Left lung (tissue), 4 donors: ENCODE measurements at regions not wholly inside any gene's neighbourhood (a gene's known extent, or its start where the extent isn't known, plus 50 kb on each side); places are given as distances from the start of the nearest gene placed in this dataset.

Source experiments
- ATAC-seq: fragments of 200-7000 bp; cut with Tn5 transposase; one replicate; pipeline ENCODE4 v1.9.1; 2020; ENCODE audit warnings: moderate library complexity
- DNase-seq, 4 donors: peaks; one replicate each; pipeline ENCODE4 v3.0.0-alpha.2; 2013 to 2020
- H3K27ac ChIP-seq, 2 donors: fragments of 200-600 bp; sonication (generic) in 1 of 2; one replicate each; pipeline versions ENCODE4 v1.5.0 to v1.8.0; 2020 to 2021
- H3K27me3 ChIP-seq, 2 donors: fragments of 200-600 bp; sonication (generic) in 1 of 2; one replicate each; pipeline versions ENCODE4 v1.5.0 to v1.8.0; 2020 to 2021
- H3K36me3 ChIP-seq, 2 donors: fragments of 200-600 bp; sonication (generic) in 1 of 2; one replicate each; pipeline versions ENCODE4 v1.5.0 to v1.8.0; 2020 to 2021
- H3K4me1 ChIP-seq, 2 donors: fragments of 200-600 bp; one replicate each; pipeline ENCODE4 v1.8.0; 2021
- H3K4me3 ChIP-seq, 2 donors: fragments of 200-600 bp; sonication (generic) in 1 of 2; one replicate each; pipeline versions ENCODE4 v1.5.0 to v1.8.0; 2020 to 2021; ENCODE audit warnings: mild to moderate bottlenecking in 1 of 2
- H3K9me3 ChIP-seq, 2 donors: fragments of 200-600 bp; sonication (generic) in 1 of 2; one replicate each; pipeline versions ENCODE4 v1.5.0 to v1.8.0; 2020 to 2021
- intact Hi-C, 2 donors: fragments of 100-400 bp; cut with DNase I; formaldehyde crosslinking; loops; one replicate each; pipeline versions ENCODE4 v1.11.2 to v1.14.2; 2022
- TF ChIP-seq, protein P1 (sequence below), 2 donors: fragments of 200-600 bp; sonication (generic) in 1 of 2; IDR thresholded peaks; one replicate each; pipeline versions ENCODE4 v1.5.0 to v1.8.0; 2021; ENCODE audit warnings: antibody characterized with exemption in 2 of 2
- donor health status: DM: no; HTN: yes; CAD: no.
- donor health status: DM: no; HTN: no; CAD: no.

DNA sequence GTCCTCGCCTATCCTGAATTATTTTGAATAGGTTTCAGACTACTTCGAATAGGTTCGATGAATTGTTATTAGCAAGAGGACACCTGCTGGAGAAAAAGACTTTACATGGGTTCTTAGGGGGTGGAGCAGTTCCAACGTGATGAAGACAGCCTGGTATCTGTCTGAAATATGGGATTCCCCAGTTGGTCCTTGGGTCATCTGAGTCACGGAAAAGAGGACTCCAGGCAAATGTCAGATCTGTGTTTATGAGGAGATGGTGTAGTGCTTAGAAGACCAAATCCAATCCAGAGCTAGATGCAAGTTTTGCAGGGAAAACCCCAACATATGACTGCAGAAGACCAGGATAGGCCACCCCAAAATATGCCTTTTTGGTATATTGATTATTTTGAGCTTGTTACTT, 98.9 kb upstream of the IGSF10 start:
- intact Hi-C loops: no loop called here

DNA sequence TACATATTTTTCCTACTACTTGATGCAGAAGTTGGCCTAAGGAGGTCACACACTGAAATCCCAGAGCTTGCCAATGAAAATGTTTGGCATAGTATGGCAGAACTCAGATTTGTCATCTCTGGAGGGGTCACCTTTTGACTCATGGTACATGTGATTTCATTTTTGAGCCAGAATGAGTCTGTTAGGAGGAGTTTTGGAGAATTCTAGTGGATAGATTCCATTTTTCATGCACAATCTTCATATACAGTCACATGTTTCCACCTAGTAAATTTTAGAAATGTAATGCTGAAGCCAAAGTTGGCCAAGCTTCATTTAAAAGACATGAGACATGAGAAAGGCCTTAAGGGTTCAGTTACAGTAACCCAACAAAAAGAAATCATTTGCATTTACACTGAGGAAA, 97.8 kb upstream of the IGSF10 start:
- no peak for DNase-seq
- no peaks in the 10 kb centered on the region for H3K27me3 ChIP-seq
- intact Hi-C loops: no loop called here
- no peak overlapping the region for H3K27ac ChIP-seq
- no peaks in the 10 kb centered on the region for H3K9me3 ChIP-seq
- H3K4me3 ChIP-seq: no peak overlapping the region
- no peak for ATAC-seq
- H3K36me3 ChIP-seq: no peaks in the 10 kb centered on the region
- TF ChIP-seq, protein P1, sequence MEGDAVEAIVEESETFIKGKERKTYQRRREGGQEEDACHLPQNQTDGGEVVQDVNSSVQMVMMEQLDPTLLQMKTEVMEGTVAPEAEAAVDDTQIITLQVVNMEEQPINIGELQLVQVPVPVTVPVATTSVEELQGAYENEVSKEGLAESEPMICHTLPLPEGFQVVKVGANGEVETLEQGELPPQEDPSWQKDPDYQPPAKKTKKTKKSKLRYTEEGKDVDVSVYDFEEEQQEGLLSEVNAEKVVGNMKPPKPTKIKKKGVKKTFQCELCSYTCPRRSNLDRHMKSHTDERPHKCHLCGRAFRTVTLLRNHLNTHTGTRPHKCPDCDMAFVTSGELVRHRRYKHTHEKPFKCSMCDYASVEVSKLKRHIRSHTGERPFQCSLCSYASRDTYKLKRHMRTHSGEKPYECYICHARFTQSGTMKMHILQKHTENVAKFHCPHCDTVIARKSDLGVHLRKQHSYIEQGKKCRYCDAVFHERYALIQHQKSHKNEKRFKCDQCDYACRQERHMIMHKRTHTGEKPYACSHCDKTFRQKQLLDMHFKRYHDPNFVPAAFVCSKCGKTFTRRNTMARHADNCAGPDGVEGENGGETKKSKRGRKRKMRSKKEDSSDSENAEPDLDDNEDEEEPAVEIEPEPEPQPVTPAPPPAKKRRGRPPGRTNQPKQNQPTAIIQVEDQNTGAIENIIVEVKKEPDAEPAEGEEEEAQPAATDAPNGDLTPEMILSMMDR (IDR thresholded peaks at IDR 0.05): no peak
- peaks cover 0 to 6% of the 10 kb centered on the region in 2 donors for H3K4me1 ChIP-seq

More for the DNA sequence above, 98.9 kb upstream of the IGSF10 start:
- Histone ChIP-seq H3K27me3 (no peaks in the 10 kb centered on the region), H3K36me3 (no peaks in the 10 kb centered on the region), H3K9me3 (no peaks in the 10 kb centered on the region), H3K27ac (no peak overlapping the region), H3K4me3 (no peak overlapping the region), H3K4me1 (peaks cover 0 to 6% of the 10 kb centered on the region in 2 donors)
- ATAC-seq: no peak
- DNase-seq: no peak
- TF ChIP-seq, protein P1 (IDR thresholded peaks at IDR 0.05): no peak

DNA sequence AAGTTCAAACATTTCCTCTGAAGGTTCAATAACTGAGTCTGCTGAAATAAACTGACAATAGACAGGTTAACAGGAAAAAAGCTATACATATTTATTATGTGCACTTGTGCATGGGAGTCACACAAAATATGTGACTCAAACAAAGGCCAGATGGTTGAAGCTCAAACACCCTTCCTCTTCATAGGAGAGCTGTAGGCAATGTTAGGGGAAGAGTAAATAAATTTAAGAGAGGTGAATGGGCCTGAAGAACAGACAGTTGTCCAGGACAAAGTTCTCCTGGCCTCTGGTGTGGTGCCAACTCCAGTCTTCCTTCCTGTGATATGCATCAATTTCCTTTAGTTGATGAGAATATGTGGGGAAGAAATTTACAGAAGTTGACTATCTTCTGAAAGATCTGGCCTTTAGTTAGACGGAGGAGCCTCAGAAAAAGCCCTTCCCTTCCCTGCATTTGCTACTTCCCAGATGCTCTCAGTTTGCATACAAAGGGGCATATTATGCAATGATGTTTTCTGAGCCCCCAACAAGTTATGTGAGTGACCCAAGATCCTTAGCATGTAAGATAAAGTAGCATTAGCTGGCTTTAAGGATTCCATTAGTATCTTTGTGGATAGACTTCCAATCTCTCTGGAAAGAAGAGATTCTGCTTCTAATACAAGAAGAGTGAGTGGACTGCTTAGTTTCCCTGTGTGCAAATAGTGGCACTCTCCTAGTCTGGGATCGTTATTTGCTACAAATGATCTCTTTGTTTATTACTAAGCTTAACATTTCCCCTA, 96.4 kb upstream of the IGSF10 start:
- Histone ChIP-seq H3K27ac (no peak overlapping the region), H3K4me1 (peaks cover 0 to 6% of the 10 kb centered on the region in 2 donors), H3K4me3 (no peak overlapping the region), H3K9me3 (no peaks in the 10 kb centered on the region), H3K27me3 (no peaks in the 10 kb centered on the region), H3K36me3 (no peaks in the 10 kb centered on the region)
- ATAC-seq (no peak), DNase-seq (no peak)
- TF ChIP-seq, protein P1 (IDR thresholded peaks at IDR 0.05): no peak
- intact Hi-C loops: no loop called here

DNA sequence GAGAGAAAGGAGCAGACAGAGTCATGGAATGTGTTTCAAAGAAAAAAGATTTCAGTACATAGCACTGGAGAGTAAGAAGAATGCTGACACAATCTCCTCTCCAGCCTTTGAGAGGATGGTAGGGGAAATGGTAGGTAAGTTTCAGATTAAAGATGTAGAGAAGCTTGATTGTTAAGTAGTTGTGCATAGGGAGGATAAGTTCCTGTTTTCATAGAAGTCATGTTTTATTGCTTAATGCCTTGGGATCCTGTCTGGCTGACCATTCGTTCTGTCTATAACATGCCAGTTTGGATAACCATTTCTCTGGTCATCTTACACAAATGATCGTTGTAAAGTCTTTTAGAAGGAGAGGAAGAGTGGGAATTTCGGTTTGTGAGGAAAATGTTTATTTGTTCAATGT, 95.7 kb upstream of the IGSF10 start:
- Histone ChIP-seq H3K27ac (no peak overlapping the region), H3K9me3 (no peaks in the 10 kb centered on the region), H3K27me3 (no peaks in the 10 kb centered on the region), H3K4me1 (peaks cover 0 to 6% of the 10 kb centered on the region in 2 donors), H3K36me3 (no peaks in the 10 kb centered on the region), H3K4me3 (no peak overlapping the region)
- no peak for ATAC-seq
- TF ChIP-seq, protein P1 (IDR thresholded peaks at IDR 0.05): no peak
- intact Hi-C loops: no loop called here
- no peak for DNase-seq

DNA sequence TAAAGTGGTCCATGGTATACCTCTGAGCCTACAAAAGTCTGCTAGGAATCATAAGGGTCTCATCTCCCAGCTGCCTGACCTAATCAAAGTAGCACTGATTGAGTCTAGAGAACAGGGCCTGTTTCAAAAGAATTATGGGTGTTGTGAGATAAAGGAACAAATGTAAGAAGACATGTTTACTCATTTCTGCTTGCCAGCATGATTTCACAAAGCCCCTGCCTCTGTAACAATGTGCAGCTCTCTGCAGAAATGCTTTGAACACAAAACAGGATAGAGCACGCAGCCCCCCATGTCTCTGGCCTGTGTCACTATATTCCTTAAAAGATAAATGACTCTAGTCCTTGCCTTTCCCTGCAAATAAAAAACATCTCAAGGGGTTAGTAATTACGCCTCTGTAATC, 94.7 kb upstream of the IGSF10 start:
- Histone ChIP-seq H3K27ac (no peak overlapping the region), H3K4me1 (no peaks in the 10 kb centered on the region), H3K27me3 (no peaks in the 10 kb centered on the region), H3K36me3 (no peaks in the 10 kb centered on the region), H3K9me3 (no peaks in the 10 kb centered on the region), H3K4me3 (no peak overlapping the region)
- intact Hi-C loops: no loop called here
- peak in 1 of 4 donors; percentile 19 for DNase-seq
- ATAC-seq: no peak
- TF ChIP-seq, protein P1 (IDR thresholded peaks at IDR 0.05): no peak
